H1 (cell line): ENCODE measurements at regions not wholly inside any gene's neighbourhood (a gene's known extent, or its start where the extent isn't known, plus 50 kb on each side); places are given as distances from the start of the nearest gene placed in this dataset.

Experiments used
- E2F6 ChIP-seq: IDR thresholded peaks from 2 replicates; pipeline ENCODE4 v1.6.1; 2012; ENCODE audit warnings: inconsistent platforms
- SUZ12 ChIP-seq: fragments of 200-600 bp; sonication (generic); IDR thresholded peaks from 2 replicates; pipeline ENCODE4 v1.6.1; 2012; ENCODE audit warnings: mild to moderate bottlenecking, inconsistent platforms, low read length, moderate library complexity, mixed read lengths

- TF ChIP-seq E2F6 (no peak), SUZ12 (no peak)
Observed at GRCh38 chr2:12340164-12340563, 376.6 kb upstream of the TRIB2 start (continued).
